NCI-H1092 (cell line): ENCODE measurements at regions not wholly inside any gene's neighbourhood (a gene's known extent, or its start where the extent isn't known, plus 50 kb on each side); places are given as distances from the start of the nearest gene placed in this dataset.
A peak's percentile ranks its signal among the peaks of the same experiment; 100 is the strongest.
"Not testable (repeated sequence)": the region's sequence is repeated elsewhere in the genome, so short reads cannot be mapped to it uniquely, and the experiment has no call there.

Experiments used
- DNase-seq: peaks from one replicate; lab custom pipeline; 2025; lab: John Stamatoyannopoulos, UW

DNA sequence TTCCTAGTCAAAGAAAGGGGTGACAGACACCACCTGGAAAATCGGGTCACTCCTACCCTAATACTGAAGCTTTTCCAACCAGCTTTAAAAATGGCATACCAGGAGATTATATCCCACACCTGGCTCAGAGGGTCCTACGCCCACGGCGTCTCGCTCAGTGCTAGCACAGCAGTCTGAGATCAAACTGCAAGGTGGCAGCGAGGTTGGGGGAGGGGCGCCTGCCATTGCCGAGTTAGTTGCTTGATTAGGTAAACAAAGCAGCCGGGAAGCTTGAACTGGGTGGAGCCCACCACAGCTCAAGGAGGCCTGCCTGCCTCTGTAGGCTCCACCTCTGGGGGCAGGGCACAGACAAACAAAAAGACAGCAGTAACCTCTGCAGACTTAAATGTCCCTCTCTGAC is 127.1 kb downstream of the NXPE2 start:
- not testable (repeated sequence) for DNase-seq

DNA sequence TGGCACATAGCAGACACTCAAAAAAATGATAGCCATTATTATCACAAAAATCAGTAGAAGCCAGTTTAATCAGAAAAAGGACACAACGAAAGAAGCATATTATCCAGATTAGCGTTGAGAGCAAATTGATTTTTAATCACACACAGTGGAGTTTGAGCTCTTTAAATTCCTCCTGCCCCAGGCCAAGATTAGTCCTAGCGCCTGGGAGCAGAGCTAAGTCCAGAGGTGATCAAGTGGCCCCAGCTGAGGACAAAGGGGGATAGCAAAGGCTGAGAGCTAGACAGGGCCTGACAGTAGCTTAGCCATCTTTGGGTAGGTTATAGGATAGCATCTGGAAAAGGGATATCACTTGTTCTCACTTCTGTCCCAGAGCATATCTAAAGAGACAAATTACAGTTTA is 133.6 kb downstream of the NXPE2 start:
- no peak for DNase-seq

DNA sequence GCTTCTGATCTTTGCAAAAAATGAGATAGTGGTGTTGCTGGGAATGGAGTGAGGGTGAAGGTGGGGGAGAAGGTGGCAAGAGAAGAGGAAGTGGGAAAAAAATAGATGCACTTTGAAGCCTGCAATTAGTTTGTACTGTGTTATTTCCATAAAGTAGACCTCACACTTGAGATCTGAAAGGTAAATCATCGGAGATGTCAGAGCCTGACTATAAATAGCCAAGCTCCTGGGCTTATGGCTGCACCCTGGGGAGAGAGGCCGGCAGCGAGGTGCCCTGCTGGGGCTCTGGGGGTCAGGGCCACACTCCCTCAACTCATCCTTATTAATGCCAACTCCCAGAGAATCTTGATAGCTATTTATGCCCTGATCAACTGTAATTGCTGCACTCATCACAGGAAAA is 134.4 kb downstream of the NXPE2 start:
- DNase-seq: no peak

GRCh38 chr11:114813189-114813718 is 134.9 kb downstream of the NXPE2 start:
- no peak for DNase-seq

DNA sequence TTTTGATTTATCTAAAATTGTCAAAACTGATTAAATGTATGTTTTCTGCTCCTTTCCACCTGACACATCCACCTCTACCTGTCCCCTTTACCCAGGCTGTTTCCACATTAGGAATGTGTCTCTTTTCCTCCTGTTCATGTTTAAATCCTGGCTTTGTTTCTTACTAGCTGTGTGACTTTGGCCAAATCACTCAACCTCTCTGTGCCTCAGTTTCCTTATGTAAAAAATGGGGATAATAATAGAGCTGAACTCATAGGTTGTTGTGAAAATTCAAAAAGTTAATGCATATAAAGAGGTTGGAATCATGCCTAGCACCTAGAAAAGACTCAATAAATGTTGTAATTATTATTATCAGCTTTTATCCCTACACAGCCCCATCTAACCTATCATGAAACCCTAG is 136.8 kb downstream of the NXPE2 start:
- DNase-seq: no peak

GRCh38 chr11:114815761-114816160 is 137.4 kb downstream of the NXPE2 start:
- DNase-seq: no peak

DNA sequence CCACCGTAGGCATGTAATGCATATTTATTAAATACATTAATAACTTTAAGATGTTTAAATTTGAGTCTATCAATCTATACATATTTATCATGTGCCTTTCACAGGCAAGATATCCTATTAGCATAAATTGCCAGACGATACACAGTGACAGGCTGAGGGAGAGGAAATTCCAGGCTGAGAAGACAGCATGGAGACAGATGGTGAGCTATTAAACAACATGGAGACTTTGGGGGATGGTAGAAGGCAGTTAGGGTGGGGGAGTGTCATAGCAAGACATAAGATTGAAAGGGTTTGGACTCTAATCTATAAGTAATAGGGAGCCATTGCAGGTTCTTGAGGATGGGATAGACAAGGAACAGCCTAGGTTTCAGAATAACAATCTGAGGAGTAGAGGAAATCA is 138.5 kb downstream of the NXPE2 start:
- DNase-seq: no peak

DNA sequence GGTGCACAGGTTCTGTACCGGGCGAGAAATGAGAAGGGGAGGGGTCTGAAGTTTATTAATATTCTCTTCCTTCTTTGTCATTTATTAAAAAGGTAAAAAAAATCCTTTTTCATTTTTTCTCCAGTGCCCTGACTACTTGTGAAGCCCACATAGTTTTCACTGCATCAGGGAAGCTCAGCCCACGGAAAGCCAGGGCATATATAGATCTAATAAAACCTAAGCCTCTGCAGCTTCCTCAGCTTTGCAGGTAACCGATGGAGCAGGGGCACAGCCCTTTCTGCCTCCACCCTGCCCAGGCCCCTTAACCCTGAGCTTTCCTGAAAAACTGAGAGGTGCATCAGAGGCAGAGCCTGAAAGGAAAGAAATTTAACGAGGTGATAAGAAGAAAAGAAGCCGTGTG is 140.1 kb downstream of the NXPE2 start:
- no peak for DNase-seq

DNA sequence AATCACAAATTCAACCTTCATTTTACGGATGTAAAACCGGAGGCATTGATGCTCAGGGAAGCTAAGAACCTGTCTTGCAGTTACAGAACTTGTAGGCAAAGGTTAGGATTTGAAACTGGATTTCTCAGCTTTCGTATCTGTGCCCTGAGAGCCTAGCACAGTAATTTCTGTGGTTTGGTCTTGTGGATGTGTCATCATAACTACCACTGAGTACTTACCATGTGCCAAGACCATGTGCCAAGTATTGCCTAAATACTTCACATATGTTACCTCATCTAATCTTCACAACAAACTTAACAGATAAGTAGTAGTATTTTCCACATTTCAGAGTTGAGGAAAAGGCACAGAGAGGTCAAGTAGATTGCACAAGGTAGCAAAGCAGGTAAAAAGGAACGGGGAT is 140.7 kb downstream of the NXPE2 start:
- DNase-seq: no peak

DNA sequence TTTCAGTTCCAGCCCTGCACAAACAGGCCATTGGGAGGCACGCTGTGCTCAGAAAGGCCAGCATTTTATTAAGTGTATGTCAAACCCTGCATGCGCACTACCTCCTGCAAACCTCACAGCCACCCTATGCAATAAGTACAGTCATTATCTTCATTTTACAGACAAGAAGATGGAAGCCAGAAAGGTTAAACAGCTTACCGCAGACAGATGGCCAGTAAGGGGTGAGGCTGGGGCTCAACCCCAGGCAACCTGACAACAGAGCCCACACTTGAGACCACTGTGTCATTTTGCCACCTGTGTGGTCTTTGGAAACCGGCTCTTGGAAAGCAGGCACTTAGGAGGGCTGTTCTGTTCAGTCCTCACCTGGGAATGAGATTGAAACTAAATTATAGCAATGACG is 142.3 kb downstream of the NXPE2 start:
- DNase-seq: no peak

DNA sequence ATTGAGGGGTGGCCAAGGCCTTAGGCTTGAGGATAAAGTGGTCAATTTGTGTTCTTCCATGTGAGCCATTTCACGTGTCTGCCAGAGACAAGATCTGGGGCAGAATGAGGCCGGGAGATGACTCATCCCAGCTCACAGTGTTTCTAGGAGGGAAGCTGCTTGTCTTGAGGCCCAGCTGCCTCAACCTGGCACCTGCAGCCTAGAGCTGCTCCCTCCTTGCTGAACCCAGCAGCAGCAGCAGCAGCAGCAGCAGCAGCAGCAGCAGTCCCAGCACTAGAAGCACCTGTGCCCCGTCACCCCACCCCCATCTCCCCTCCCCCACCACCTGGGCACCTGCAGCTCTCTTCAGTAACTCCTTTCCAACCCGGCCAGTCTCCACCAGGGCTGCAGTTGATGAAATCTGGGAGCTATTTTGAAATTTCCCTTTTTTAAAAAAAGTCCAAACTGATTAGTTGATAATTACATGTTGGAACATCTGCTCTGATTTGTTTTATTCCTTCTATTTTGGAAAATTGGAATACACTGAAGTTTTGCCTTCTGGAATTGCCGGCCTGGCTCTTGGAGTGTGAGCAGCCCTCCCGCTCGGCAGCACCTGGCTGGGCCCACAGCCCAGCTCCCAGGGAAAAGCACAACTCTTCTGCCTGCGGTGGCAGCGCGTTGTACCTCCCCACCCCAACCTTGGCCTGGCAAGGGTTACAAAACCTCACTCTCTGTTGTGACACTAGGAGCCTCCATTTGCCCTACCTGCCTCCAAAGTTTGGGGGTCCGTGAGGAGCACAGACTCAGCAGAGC is 143.5 kb downstream of the NXPE2 start:
- DNase-seq: no peak

DNA sequence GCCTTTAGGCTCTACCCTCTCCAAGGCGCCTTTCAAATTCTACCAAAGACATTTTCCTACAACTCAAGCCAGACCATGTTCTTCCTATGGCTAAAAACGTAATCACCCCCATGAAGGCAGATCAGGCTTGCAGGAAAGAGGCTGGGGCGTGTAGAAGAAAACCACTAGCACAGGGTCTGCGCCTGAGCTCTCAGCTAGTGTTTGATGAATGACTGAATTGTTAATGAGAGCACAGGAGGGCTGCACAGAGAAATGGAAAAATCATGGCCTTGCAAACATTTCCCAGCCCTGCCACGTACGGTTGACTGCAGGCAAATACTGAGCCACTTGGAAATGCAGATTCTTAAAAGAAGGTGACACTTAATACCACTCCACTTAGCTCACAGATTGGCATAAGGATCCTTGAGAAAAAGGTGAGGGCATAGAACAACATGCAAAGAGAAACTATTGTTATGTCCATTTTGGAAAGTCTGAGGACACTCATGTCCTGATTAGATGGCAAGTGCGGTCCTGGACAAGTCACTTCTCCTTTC is 148.6 kb downstream of the NXPE2 start:
- no peak for DNase-seq

DNA sequence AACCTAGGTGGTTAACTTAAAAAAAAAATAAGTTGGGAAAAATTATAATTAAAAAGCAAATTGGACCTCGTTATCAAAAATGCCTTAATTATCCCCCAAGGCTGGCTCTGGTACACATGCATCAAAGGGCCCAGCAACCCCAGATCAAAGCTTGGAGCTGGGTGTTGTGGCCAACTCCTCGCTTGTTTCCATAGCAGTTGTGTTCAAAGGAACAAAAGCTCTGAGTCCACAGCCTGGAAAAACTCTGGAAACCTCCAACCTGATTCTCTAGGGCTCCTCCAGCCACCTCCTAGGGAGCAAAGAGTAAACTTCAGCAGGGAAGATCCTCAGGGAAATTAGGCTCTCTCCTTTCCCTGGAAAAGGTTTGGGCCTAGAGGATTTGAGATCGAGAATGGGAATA is 149.4 kb downstream of the NXPE2 start:
- no peak for DNase-seq

- peak; percentile 81 for DNase-seq
Measured at GRCh38 chr11:114832532-114833125, 154.3 kb downstream of the NXPE2 start.

GRCh38 chr11:114836161-114836560 is 157.8 kb downstream of the NXPE2 start:
- no peak for DNase-seq

DNA sequence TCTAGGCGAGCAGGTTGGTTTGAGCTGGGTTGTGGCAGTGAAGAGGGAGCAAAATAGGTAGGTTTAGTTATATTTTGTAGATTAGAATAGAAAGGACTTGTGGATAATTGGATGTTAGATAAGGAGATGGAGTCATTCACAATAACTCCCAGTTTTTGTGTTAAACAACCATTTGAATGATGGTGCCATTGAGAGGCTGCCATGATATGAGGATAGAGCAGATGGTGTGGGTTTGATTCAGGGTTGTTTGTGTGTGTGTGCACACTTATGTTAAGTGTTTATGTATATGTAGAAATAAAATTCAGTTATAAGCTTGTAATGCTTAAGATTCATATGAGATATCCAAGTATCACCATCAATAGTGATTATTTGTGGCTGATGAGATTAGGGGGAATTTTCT is 166.6 kb downstream of the NXPE2 start:
- DNase-seq: no peak

- DNase-seq: no peak
Measured at GRCh38 chr11:114845766-114846415, 167.6 kb downstream of the NXPE2 start.

DNA sequence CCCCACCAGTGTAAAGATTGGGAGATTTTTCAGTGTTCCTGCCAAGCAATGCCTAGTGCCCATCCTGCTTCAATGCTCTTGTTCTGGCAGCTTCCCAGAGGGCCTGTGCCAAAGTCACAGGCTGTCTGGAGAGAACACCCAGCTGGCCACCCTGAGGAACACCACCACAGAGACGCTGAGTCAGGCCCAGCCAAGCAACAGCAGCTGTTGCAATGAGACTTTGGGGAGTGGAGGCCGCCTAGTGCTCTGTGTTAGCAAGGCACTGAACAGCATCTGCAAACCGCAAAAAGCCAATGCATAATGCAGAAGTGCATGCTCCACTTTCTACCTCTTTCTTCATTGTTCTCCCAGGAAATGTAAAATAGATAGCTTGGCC is 168.1 kb downstream of the NXPE2 start:
- DNase-seq: peak; percentile 80

- peak; percentile 37 for DNase-seq
Measured at GRCh38 chr11:114847306-114847975, 169.1 kb downstream of the NXPE2 start.

GRCh38 chr11:114848027-114848426 is 169.7 kb downstream of the NXPE2 start:
- DNase-seq: no peak

- no peak for DNase-seq
Measured at GRCh38 chr11:114857281-114857680, 179.0 kb downstream of the NXPE2 start.

- DNase-seq: no peak
Measured at GRCh38 chr11:114864896-114865295, 186.6 kb downstream of the NXPE2 start.
